ENCODE measurements at regions not wholly inside any gene's neighbourhood (a gene's known extent, or its start where the extent isn't known, plus 50 kb on each side); places are given as distances from the start of the nearest gene placed in this dataset.
"Not testable (repeated sequence)": the region's sequence is repeated elsewhere in the genome, so short reads cannot be mapped to it uniquely, and the experiment has no call there.

GRCh38 chr6:76835293-76835692, 628.0 kb downstream of the HTR1B start:
- TF ChIP-seq POLR2AphosphoS5 (IDR thresholded peaks at IDR 0.05; ENCODE audit: low read depth, low read length): no peak
- no peaks in the 10 kb centered on the region for H3K36me3 ChIP-seq (ENCODE audit: control insufficient read depth, insufficient read depth, low read length)
- no peaks in the 10 kb centered on the region for H3K9me3 ChIP-seq (ENCODE audit: control insufficient read depth, insufficient read depth, low read depth, low read length)
- DNase-seq (ENCODE audit: low read depth, low spot score): no peak
- no TSS peak for BruUV-seq (replicated peaks)
- H3K27me3 ChIP-seq (ENCODE audit: control insufficient read depth, insufficient read depth, low read length): no peaks in the 10 kb centered on the region
- intact Hi-C loops (cut with micrococcal nuclease; ENCODE audit: unreplicated experiment): no loop called here
- no peak overlapping the region for H3K27ac ChIP-seq (ENCODE audit: low read length)
- no peak for ATAC-seq
- CTCF ChIA-PET: no interaction called here
- in situ Hi-C loops (cut with HindIII; ENCODE audit: low pct_unique_long_range_greater_than_20kb, low sequenced_read_pairs): no loop called here
- no peak overlapping the region for H3K4me3 ChIP-seq (ENCODE audit: low read depth in 2 of 2, low read length in 2 of 2)
- POLR2A ChIA-PET: no interaction called here
- no peaks in the 10 kb centered on the region for H3K4me1 ChIP-seq (ENCODE audit: control insufficient read depth, insufficient read depth, low read length)

- Histone ChIP-seq H3K4me3 (ENCODE audit: low read depth in 2 of 2, low read length in 2 of 2) (no peak overlapping the region), H3K9me3 (ENCODE audit: control insufficient read depth, insufficient read depth, low read depth, low read length) (no peaks in the 10 kb centered on the region; the same call in 1 of the 2 replicates), H3K36me3 (ENCODE audit: control insufficient read depth, insufficient read depth, low read length) (no peaks in the 10 kb centered on the region), H3K27me3 (ENCODE audit: control insufficient read depth, insufficient read depth, low read length) (no peaks in the 10 kb centered on the region), H3K4me1 (ENCODE audit: control insufficient read depth, insufficient read depth, low read length) (no peaks in the 10 kb centered on the region), H3K27ac (ENCODE audit: low read length) (no peak overlapping the region)
- ChIA-PET CTCF (no interaction called here), POLR2A (no interaction called here)
- ATAC-seq (no peak), DNase-seq (ENCODE audit: low read depth, low spot score) (no peak)
- no TSS peak for BruUV-seq (replicated peaks)
- in situ Hi-C loops (cut with HindIII; ENCODE audit: low pct_unique_long_range_greater_than_20kb, low sequenced_read_pairs) (no loop called here), intact Hi-C loops (cut with micrococcal nuclease; ENCODE audit: unreplicated experiment) (no loop called here)
- TF ChIP-seq SIN3A (IDR thresholded peaks at IDR 0.05; ENCODE audit: borderline replicate concordance, insufficient read depth, low read depth, low read length) (no peak), REST (IDR thresholded peaks at IDR 0.05; ENCODE audit: insufficient read depth in 1 of 2, low read depth in 2 of 2, low read length in 1 of 2) (no peak), TCF7L2 (IDR thresholded peaks at IDR 0.05; ENCODE audit: low read depth, low read length) (no peak), POLR2AphosphoS5 (IDR thresholded peaks at IDR 0.05; ENCODE audit: low read depth, low read length) (no peak), CTCF (IDR thresholded peaks at IDR 0.05) (no peak)
Observed at GRCh38 chr6:76834399-76834798, 628.9 kb downstream of the HTR1B start.

GRCh38 chr6:76831299-76831698, 632.0 kb downstream of the HTR1B start:
- intact Hi-C loops (cut with micrococcal nuclease; ENCODE audit: unreplicated experiment): no loop called here
- no peak for TF ChIP-seq TCF7L2 (IDR thresholded peaks at IDR 0.05; ENCODE audit: low read depth, low read length)
- no peak for TF ChIP-seq POLR2AphosphoS5 (IDR thresholded peaks at IDR 0.05; ENCODE audit: low read depth, low read length)
- TF ChIP-seq REST (IDR thresholded peaks at IDR 0.05; ENCODE audit: insufficient read depth in 1 of 2, low read depth in 2 of 2, low read length in 1 of 2): no peak
- no peak for TF ChIP-seq CTCF (IDR thresholded peaks at IDR 0.05)
- no peak for TF ChIP-seq SIN3A (IDR thresholded peaks at IDR 0.05; ENCODE audit: borderline replicate concordance, insufficient read depth, low read depth, low read length)
- Histone ChIP-seq H3K9me3 (ENCODE audit: control insufficient read depth, insufficient read depth, low read depth, low read length) (peaks cover 8% of the 10 kb centered on the region; the same call in 1 of the 2 replicates), H3K4me1 (ENCODE audit: control insufficient read depth, insufficient read depth, low read length) (no peaks in the 10 kb centered on the region), H3K27ac (ENCODE audit: low read length) (no peak overlapping the region), H3K36me3 (ENCODE audit: control insufficient read depth, insufficient read depth, low read length) (no peaks in the 10 kb centered on the region), H3K27me3 (ENCODE audit: control insufficient read depth, insufficient read depth, low read length) (no peaks in the 10 kb centered on the region), H3K4me3 (ENCODE audit: low read depth in 2 of 2, low read length in 2 of 2) (no peak overlapping the region)
- no peak for DNase-seq (ENCODE audit: low read depth, low spot score)
- POLR2A ChIA-PET: no interaction called here
- CTCF ChIA-PET: no interaction called here
- in situ Hi-C loops (cut with HindIII; ENCODE audit: low pct_unique_long_range_greater_than_20kb, low sequenced_read_pairs): no loop called here
- no TSS peak for BruUV-seq (replicated peaks)
- ATAC-seq: no peak

- ATAC-seq; intact Hi-C loops (cut with micrococcal nuclease; ENCODE audit: unreplicated experiment); H3K4me1 ChIP-seq (ENCODE audit: control insufficient read depth, insufficient read depth, low read length); H3K36me3 ChIP-seq (ENCODE audit: control insufficient read depth, insufficient read depth, low read length); DNase-seq (ENCODE audit: low read depth, low spot score); H3K27ac ChIP-seq (ENCODE audit: low read length); BruUV-seq (replicated peaks); H3K9me3 ChIP-seq (ENCODE audit: control insufficient read depth, insufficient read depth, low read depth, low read length); POLR2A ChIA-PET; in situ Hi-C loops (cut with HindIII; ENCODE audit: low pct_unique_long_range_greater_than_20kb, low sequenced_read_pairs); H3K4me3 ChIP-seq (ENCODE audit: low read depth in 2 of 2, low read length in 2 of 2); H3K27me3 ChIP-seq (ENCODE audit: control insufficient read depth, insufficient read depth, low read length): not testable (repeated sequence)
- CTCF ChIA-PET: interaction anchor here (0.6 to 0.7 kb wide), 2 partner anchors 564 to 1594 kb away, joined by 4 to 5 read pairs; no protein-coding TSS in a partner anchor
Observed at GRCh38 chr6:76823578-76823977, 639.7 kb downstream of the HTR1B start.

Measured in Panc1 (cell line).